HG03571 (cell line): ENCODE measurements at regions not wholly inside any gene's neighbourhood (a gene's known extent, or its start where the extent isn't known, plus 50 kb on each side); places are given as distances from the start of the nearest gene placed in this dataset.

Source experiments
- ATAC-seq: cut with Tn5 transposase; IDR thresholded peaks from one replicate; pipeline ENCODE4 v1.9.1; 2021; ENCODE audit not compliant: unreplicated experiment

DNA sequence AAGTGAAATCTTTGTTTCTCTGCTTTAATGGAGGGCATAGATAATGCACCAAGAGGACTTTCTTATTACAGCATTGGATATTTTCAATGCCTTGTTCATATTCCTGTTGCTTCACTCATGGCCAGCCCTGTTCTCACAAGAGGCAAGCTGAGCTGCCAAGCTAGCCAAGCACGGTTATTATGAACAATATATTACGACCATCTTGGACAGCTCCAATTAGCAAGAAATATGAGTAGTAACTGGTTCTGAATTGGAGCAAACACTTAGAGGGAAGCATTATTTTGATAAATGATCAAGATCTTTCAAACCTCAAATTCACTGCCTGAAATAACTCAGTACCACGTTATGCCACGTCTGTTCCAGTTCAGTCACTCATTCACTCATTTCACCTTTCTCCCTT is 159.8 kb downstream of the SETD4 start:
- ATAC-seq = no peak

DNA sequence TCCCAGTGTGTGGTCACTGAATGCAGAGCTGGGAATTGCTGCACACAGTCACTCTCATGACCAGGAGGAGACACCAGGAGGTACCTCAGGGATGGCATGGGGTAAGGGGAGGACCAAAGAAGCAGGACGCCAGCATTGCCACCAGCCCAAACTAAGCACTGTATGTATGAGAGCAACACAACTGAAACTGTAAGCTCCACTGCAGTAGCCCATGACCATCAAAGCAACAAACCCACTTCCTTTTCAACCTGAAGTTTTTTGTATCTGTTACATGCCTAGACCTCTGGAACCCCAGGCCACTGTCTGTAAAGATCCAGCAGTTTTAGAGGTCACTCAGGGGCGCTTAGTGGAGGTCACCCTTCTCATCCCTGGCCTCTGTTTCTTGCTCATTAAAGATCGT is 164.3 kb downstream of the SETD4 start:
- no peak for ATAC-seq

DNA sequence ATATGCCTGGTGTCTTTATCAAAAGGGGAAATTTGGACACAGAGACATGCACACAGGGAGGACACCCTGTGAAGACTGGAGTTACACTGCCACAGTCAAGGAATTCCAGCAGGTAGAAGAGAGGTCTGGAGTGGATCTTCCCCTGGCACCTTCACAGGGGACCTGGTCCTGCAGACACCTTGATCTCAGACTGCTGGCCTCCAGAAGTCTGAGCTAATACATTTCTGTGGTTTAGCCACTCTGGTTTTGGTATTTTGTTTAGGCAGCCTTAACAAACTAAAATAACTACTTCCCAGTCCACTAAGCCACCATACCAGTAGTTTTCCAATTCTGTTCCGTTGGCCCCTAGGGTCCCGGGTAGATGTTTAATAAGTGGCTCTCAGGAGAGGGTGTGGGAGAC is 164.7 kb downstream of the SETD4 start:
- ATAC-seq = no peak

GRCh38 chr21:35893156-35893555 is 167.2 kb downstream of the SETD4 start:
- no peak for ATAC-seq

DNA sequence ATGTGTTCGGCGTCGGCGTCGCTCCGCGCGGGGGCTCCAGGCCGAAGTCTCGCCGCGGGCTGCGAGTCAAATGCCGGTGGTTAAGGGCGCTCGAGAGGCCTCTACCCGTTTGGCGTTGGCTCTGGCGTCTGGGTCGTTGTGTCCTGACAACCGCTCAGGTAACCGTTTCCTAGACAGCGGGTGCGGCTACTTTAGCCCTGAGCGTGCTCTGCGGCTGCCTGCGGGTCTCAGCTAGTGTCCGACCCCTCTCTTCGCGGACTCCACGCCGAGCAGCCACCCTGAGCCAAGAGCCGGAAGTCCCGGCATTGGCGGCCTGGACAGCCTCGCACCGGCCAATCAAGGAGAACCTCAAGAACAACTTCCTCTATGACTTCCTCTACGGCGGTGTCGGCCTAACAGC is 173.4 kb downstream of the SETD4 start:
- no peak for ATAC-seq

DNA sequence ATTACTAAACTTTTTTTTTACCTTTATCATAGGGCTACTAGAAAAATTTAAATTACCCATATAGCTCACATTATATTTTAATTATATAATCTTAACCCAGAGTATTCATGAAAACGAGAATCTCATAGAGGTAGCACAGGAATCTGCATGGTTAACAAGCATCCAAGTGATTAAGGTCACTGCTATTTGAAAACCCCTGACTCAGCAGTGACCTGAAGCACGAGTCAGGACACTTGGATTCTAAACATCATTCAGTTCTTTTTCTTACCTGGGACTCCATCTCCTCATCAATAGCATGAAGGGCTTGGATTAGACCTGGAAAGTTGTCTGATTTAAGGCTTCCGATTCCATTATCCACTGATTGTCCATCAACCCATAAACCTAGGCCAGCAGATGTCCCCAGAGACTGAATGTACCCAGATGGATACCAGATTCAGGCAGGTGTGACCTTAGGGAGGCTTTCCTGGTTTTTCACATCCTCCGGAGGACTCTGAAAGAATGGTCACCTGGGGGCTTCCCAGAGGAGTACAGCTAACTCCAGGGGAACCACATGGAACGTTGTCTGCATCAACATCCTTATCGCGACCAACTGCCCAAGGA is 174.3 kb downstream of the SETD4 start:
- no peak for ATAC-seq

DNA sequence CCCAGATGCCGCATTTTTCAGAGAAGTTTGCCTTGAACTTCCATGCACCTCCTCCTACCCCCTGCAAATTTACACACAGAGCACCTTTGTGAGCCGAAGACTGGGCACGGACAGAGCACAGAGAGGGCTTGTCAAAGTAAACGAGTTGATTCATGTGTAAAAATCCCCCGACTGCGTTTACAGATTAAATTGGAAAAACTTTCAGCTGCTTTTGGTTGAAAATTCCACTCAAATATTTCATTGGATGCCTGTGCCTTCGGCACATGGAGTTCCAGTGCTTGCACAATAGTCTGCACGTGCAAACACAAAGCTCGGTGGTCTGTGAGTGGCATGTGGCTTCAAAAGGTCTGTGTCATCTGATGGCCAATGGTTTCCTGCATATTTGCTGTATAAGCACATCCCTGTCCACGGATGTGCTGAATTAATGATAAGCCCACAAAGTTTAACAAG is 177.5 kb downstream of the SETD4 start:
- no peak for ATAC-seq

- no peak for ATAC-seq
These were observed 186.9 kb downstream of the SETD4 start for GRCh38 chr21:35873441-35873840.

DNA sequence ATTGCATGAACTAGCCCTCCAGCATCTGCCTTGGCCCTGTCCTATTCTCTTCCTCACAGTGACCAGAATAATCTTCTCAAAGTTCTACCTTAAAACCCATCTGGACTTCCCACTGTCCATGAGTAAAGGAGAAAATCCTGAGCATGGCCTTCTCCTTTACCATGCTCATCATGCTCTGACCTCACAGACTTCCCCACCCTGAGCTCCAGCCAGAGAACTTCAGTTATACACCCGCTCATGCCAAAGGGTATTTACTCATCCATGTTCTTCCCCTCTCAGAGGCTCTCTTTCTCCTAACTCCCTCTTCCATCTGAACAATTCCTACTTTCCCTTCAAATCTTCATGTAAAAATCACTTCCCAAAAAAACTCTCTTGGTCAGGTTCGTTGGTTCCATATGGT is 188.4 kb downstream of the SETD4 start:
- ATAC-seq = no peak

- ATAC-seq = no peak
These were observed 191.5 kb downstream of the SETD4 start for GRCh38 chr21:35868869-35869223.

- ATAC-seq = no peak
These were observed 192.1 kb downstream of the SETD4 start for GRCh38 chr21:35868005-35868868.

- ATAC-seq = no peak
These were observed 196.3 kb downstream of the SETD4 start for GRCh38 chr21:35864039-35864438.

DNA sequence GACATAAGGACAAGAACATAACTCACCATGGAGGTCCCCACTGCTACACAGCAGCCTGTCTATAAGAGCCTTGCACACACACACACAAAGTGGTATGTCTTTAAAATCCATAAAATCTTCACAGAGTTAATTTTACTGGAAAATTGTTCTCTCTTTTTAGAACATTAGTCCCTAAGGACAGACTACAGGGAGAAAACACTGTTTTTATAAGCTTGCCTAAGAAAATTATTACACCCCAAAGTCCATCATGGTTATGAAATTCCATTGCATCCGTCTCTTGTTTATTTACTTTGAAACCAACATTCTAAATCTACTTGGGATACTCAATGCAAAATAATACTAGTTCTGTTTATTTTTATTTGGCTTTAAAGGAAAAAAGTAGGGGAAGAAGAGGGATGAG is 197.4 kb downstream of the SETD4 start:
- ATAC-seq = no peak

- ATAC-seq = no peak
These were observed 198.7 kb downstream of the SETD4 start for GRCh38 chr21:35861661-35862060.

DNA sequence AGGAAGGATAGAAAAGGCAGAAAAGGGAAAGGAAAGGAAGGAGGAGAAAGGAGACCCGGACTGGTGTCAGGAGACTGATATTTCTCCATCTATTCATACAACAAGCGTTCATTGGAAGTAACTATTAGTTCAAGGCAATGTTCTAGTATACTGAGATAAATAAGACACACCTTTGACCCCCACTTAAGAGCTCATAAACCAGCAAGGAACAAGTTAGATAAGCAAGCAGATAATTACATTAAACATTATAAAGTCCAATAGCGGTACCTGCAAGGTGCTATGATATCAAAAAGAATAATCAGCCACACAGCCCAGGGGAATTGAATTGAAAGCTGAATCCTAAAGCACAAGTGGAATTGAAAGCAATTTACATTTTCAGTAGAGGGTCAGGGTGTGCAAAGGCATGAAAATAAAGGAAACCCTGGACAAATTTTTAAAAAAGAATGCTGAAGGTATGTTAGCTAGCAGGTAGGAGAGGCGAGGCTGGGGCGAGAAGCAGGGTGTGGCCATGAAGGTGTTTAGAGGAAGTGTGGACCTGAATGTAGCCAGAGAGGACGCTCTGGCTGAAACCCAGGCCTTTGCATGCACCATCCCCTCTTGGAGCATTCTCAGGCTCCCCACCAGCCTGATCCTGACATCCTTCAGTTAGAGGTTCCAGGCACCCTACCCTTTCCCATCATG is 200.0 kb downstream of the SETD4 start:
- no peak for ATAC-seq

- ATAC-seq = no peak
These were observed 200.6 kb downstream of the SETD4 start for GRCh38 chr21:35859677-35860076.

- ATAC-seq = no peak
These were observed 203.2 kb downstream of the SETD4 start for GRCh38 chr21:35857095-35857494.

DNA sequence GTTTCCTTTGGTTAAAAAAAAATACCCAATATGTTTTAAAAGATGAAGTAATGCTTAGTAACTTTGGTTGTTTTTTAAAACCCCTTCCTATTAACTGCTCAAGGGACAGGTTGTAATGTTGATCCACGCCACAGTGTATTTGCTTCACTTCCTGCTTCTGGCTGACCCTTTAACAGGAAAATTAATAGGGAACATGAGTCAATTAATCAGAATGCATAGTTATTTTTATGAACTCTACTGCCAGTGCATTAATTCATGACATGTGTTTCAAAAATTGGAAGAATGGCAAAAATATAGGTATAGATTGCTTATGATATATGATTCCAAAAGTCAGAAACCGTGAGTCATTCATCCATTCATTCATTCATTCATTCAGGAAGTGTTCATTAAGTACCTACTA is 204.8 kb downstream of the SETD4 start:
- ATAC-seq = no peak

- no peak for ATAC-seq
These were observed 206.0 kb downstream of the SETD4 start for GRCh38 chr21:35854281-35854680.

- no peak for ATAC-seq
These were observed 206.7 kb downstream of the SETD4 start for GRCh38 chr21:35853321-35854239.

GRCh38 chr21:35852820-35853219 is 207.5 kb downstream of the SETD4 start:
- no peak for ATAC-seq
